Suprapubic skin (tissue), 4 donors: ENCODE measurements at regions not wholly inside any gene's neighbourhood (a gene's known extent, or its start where the extent isn't known, plus 50 kb on each side); places are given as distances from the start of the nearest gene placed in this dataset.
A peak's percentile ranks its signal among the peaks of the same experiment; 100 is the strongest.

ENCODE experiments used
- DNase-seq, 2 donors: peaks; one replicate each; pipeline ENCODE4 v3.0.0-alpha.2; 2019; ENCODE audit warnings: low spot score in 2 of 2
- H3K27ac ChIP-seq: fragments of 200-600 bp; sonication (generic); one replicate; pipeline ENCODE4 v1.5.1; 2019
- H3K27me3 ChIP-seq: fragments of 200-600 bp; sonication (generic); one replicate; pipeline ENCODE4 v1.5.1; 2019
- H3K36me3 ChIP-seq: fragments of 200-600 bp; sonication (generic); one replicate; pipeline ENCODE4 v1.5.1; 2019
- H3K4me1 ChIP-seq: fragments of 200-600 bp; sonication (generic); one replicate; pipeline ENCODE4 v1.5.1; 2019
- H3K4me3 ChIP-seq: fragments of 200-600 bp; sonication (generic); one replicate; pipeline ENCODE4 v1.5.1; 2019; ENCODE audit warnings: mild to moderate bottlenecking
- H3K9me3 ChIP-seq: fragments of 200-600 bp; sonication (generic); one replicate; pipeline ENCODE4 v1.5.1; 2019
- EP300 ChIP-seq: sonication (generic); formaldehyde crosslinking; IDR thresholded peaks from one replicate; pipeline ENCODE4 v1.6.1; 2017; ENCODE audit warnings: antibody characterized with exemption
- POLR2A ChIP-seq, 2 donors: fragments of 450-650 bp; IDR thresholded peaks; one replicate each; pipeline ENCODE4 v1.6.1; 2017; ENCODE audit warnings: antibody characterized with exemption in 2 of 2, mild to moderate bottlenecking in 2 of 2, moderate library complexity in 2 of 2
- POLR2AphosphoS5 ChIP-seq, 3 donors: sonication (generic); formaldehyde crosslinking; IDR thresholded peaks; one replicate each; pipeline ENCODE4 v1.6.1; 2017; ENCODE audit warnings: antibody characterized with exemption in 3 of 3
- WGBS: methylation state at CpG from one replicate; pipeline ENCODE4 v1.1.5; 2018; 5-methylcytosine and 5-hydroxymethylcytosine counted together
- TF ChIP-seq, protein P1 (sequence below), 2 donors: fragments of 200-600 bp in 1 of 2; fragments of 450-650 bp in 1 of 2; sonication (generic) in 1 of 2; IDR thresholded peaks; one replicate each; pipeline ENCODE4 v1.5.1; 2016 to 2019; ENCODE audit warnings: antibody characterized with exemption in 2 of 2, mild to moderate bottlenecking in 1 of 2, moderate library complexity in 1 of 2

DNA sequence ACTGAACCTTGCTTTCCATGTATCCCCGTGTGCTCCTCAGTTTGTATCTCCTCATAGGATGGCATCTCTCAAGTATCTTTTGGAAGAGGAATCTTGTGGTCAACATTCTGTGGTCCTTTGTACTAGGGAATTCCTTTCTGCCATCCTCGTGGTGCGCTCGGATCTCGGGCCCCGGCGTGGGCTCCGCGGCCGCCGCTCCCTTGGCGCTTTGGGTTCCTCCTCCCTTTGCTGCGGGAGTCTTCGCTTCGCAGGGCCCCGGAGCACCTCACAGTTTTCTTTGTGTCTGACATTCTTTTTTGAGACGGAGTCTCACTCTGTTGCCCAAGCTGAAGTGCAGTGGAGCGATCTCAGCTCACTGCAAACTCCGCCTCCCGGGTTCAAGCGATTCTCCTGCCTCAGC lies 264.7 kb downstream of the IRS2 start:
- H3K4me3 ChIP-seq: no peak overlapping the region
- H3K4me1 ChIP-seq: no peaks in the 10 kb centered on the region
- no peaks in the 10 kb centered on the region for H3K27me3 ChIP-seq
- no peak for DNase-seq
- no peaks in the 10 kb centered on the region for H3K36me3 ChIP-seq
- no peak for TF ChIP-seq EP300
- TF ChIP-seq, protein P1, sequence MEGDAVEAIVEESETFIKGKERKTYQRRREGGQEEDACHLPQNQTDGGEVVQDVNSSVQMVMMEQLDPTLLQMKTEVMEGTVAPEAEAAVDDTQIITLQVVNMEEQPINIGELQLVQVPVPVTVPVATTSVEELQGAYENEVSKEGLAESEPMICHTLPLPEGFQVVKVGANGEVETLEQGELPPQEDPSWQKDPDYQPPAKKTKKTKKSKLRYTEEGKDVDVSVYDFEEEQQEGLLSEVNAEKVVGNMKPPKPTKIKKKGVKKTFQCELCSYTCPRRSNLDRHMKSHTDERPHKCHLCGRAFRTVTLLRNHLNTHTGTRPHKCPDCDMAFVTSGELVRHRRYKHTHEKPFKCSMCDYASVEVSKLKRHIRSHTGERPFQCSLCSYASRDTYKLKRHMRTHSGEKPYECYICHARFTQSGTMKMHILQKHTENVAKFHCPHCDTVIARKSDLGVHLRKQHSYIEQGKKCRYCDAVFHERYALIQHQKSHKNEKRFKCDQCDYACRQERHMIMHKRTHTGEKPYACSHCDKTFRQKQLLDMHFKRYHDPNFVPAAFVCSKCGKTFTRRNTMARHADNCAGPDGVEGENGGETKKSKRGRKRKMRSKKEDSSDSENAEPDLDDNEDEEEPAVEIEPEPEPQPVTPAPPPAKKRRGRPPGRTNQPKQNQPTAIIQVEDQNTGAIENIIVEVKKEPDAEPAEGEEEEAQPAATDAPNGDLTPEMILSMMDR (IDR thresholded peaks at IDR 0.05): no peak
- no peak for TF ChIP-seq POLR2A (IDR thresholded peaks at IDR 0.05)
- no peak for TF ChIP-seq POLR2AphosphoS5 (IDR thresholded peaks at IDR 0.05)
- no peaks in the 10 kb centered on the region for H3K9me3 ChIP-seq
- no peak overlapping the region for H3K27ac ChIP-seq
- 98% methylated on average over 21 of the region's 21 CpGs for WGBS

DNA sequence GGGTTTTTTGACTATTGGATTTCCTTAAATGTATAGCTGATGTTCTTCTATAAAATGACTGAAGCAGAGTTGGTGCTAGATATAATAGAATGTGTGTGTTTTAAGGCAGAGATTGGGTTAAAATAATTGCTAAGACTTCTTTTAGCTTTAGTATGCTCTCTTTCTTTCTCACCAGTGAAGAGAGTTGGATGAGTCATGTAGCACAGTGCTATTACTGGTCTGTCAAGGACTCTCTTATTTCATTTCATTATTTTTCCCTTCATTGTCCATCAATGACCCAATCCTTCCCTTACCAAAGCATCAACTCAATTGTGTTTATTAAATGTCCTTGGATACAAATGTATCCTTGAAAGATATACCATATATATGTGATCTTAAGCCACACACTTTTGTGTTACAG lies 268.9 kb downstream of the IRS2 start:
- Histone ChIP-seq H3K36me3 (no peaks in the 10 kb centered on the region), H3K4me3 (no peak overlapping the region), H3K4me1 (no peaks in the 10 kb centered on the region), H3K27me3 (no peaks in the 10 kb centered on the region), H3K27ac (no peak overlapping the region), H3K9me3 (no peaks in the 10 kb centered on the region)
- TF ChIP-seq POLR2A (IDR thresholded peaks at IDR 0.05) (no peak), POLR2AphosphoS5 (IDR thresholded peaks at IDR 0.05) (no peak), EP300 (no peak)
- TF ChIP-seq, protein P1 (IDR thresholded peaks at IDR 0.05): no peak
- DNase-seq: no peak

DNA sequence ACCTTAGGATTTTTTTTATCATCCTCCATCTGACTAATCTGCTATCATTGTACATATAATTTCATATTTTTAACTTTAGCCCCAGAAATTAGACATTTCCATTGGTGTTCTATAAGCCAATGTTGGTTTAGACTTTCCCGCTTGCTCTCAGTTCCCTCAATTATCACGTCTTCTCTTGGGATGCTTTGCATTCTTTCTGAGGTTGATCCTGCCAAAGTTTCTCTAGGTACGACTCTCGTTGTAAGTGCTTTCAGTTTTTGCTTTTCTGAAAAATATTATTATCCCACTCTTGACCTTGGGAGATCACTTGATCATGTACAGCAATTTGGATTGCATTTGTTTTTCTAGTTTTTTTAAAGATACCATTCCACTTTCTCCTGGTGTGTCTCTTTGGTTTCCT lies 270.2 kb downstream of the IRS2 start:
- Histone ChIP-seq H3K27ac (no peak overlapping the region), H3K36me3 (no peaks in the 10 kb centered on the region), H3K27me3 (no peaks in the 10 kb centered on the region), H3K4me1 (no peaks in the 10 kb centered on the region), H3K9me3 (no peaks in the 10 kb centered on the region), H3K4me3 (no peak overlapping the region)
- DNase-seq: no peak
- TF ChIP-seq POLR2A (IDR thresholded peaks at IDR 0.05) (no peak), EP300 (no peak), POLR2AphosphoS5 (IDR thresholded peaks at IDR 0.05) (no peak)
- TF ChIP-seq, protein P1 (IDR thresholded peaks at IDR 0.05): no peak
- 66% methylated on average over 4 of the region's 4 CpGs for WGBS

DNA sequence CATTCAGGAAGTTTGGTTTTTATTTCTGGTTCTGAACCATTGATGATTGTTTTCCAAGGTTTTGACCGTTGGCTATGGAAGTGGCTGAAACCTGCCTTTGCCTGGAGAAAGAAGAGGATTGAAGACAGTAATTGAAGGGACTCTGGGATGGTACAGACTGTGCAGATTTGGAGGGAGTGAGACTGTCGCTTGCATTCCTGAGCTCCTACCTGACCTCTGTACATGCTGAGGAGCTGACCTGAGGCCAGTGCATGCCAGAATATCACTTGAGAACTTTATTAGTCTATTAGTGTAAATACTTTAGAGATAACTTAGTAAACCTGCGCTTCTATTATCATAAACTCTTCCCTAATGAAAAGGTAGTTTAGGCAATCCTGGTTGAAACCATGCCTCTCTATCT lies 276.4 kb downstream of the IRS2 start:
- TF ChIP-seq POLR2A (IDR thresholded peaks at IDR 0.05) (no peak), POLR2AphosphoS5 (IDR thresholded peaks at IDR 0.05) (no peak), EP300 (no peak)
- TF ChIP-seq, protein P1 (IDR thresholded peaks at IDR 0.05): no peak
- H3K4me1 ChIP-seq: peaks cover 17% of the 10 kb centered on the region
- no peak overlapping the region for H3K4me3 ChIP-seq
- no peaks in the 10 kb centered on the region for H3K36me3 ChIP-seq
- DNase-seq: no peak
- H3K27ac ChIP-seq: peak overlapping the region; percentile 78
- 82% methylated on average over 3 of the region's 3 CpGs for whole genome bisulfite sequencing
- H3K27me3 ChIP-seq: no peaks in the 10 kb centered on the region
- no peaks in the 10 kb centered on the region for H3K9me3 ChIP-seq

DNA sequence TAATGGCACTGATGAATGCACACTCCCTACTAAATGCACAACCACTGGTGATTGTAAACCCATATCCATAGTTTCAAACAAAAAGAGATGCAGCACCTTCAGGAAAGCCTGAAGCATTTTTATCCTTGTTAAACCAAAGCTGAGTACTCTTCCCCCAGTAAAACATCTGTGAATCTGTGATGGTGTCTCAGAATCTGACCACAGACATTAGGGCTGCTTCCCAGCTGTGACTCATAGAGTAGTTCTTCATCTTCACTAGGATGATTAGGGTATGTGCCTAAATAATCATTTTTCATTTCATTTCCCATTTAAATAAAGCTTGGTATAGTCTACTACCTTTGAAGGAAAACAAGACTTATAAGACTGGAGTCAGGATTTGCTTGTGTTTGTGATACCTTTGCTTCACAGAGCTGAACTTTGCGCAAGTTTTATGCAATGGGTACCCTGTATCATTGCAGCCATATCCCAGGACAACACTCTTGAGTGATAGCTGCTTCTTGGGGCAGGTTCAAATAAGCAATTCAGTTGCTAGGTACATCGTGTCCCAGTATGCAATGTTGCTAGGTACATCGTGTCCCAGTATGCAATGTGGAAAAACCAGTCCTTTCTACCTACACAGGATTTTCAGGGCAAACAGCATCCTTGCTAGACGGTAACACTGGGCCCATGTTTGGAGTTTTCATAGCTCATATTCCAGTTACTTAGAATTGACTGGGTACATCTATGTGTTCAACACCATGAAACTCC lies 277.1 kb downstream of the IRS2 start:
- H3K36me3 ChIP-seq: no peaks in the 10 kb centered on the region
- TF ChIP-seq POLR2A (IDR thresholded peaks at IDR 0.05) (no peak), POLR2AphosphoS5 (IDR thresholded peaks at IDR 0.05) (peak; percentile 86 to 99 (median 94)), EP300 (no peak)
- TF ChIP-seq, protein P1 (IDR thresholded peaks at IDR 0.05): no peak
- DNase-seq: no peak
- peaks cover 17% of the 10 kb centered on the region for H3K4me1 ChIP-seq
- WGBS: 56% methylated on average over 4 of the region's 4 CpGs
- H3K27ac ChIP-seq: peak overlapping the region; percentile 78
- H3K27me3 ChIP-seq: no peaks in the 10 kb centered on the region
- H3K4me3 ChIP-seq: no peak overlapping the region
- no peaks in the 10 kb centered on the region for H3K9me3 ChIP-seq
